Testis (tissue), 2 donors: ENCODE measurements at regions not wholly inside any gene's neighbourhood (a gene's known extent, or its start where the extent isn't known, plus 50 kb on each side); places are given as distances from the start of the nearest gene placed in this dataset.

Source experiments
- DNase-seq: peaks from one replicate; pipeline ENCODE4 v3.0.0-alpha.2; 2019
- H3K27ac ChIP-seq, 2 donors: fragments of 200-600 bp; sonication (generic); one replicate each; pipeline ENCODE4 v1.5.1; 2019
- H3K27me3 ChIP-seq: fragments of 200-600 bp; sonication (generic); one replicate; pipeline ENCODE4 v1.5.1; 2019
- H3K36me3 ChIP-seq: fragments of 200-600 bp; sonication (generic); one replicate; pipeline ENCODE4 v1.5.1; 2017; ENCODE audit warnings: low read depth; ENCODE audit errors: missing control alignments
- H3K4me1 ChIP-seq: fragments of 200-600 bp; sonication (generic); one replicate; pipeline ENCODE4 v1.5.1; 2019
- H3K4me3 ChIP-seq, 2 donors: fragments of 200-600 bp; sonication (generic); one replicate each; pipeline ENCODE4 v1.5.1; 2017 to 2019
- H3K9me3 ChIP-seq: fragments of 200-600 bp; sonication (generic); one replicate; pipeline ENCODE4 v1.5.1; 2017
- CTCF ChIP-seq, 3 experiments: fragments of 450-650 bp in 2 of 3; fragments of 200-600 bp in 1 of 3; sonication (generic) in 1 of 3; IDR thresholded peaks; one replicate each; pipeline ENCODE4 v1.5.1; 2016 to 2019; ENCODE audit warnings: antibody characterized with exemption in 3 of 3, mild to moderate bottlenecking in 2 of 3, moderate library complexity in 1 of 3
- POLR2A ChIP-seq: fragments of 450-650 bp; IDR thresholded peaks from one replicate; pipeline ENCODE4 v1.6.1; 2017; ENCODE audit warnings: antibody characterized with exemption, mild to moderate bottlenecking, moderate library complexity
- WGBS, 2 donors: methylation state at CpG; one replicate each; pipeline ENCODE4 v1.1.5; 2018; 5-methylcytosine and 5-hydroxymethylcytosine counted together
- intact Hi-C: fragments of 100-400 bp; cut with DNase I; formaldehyde crosslinking; loops from one replicate; pipeline ENCODE4 v1.15.1; 2023; ENCODE audit warnings: low total_unique reads

- intact Hi-C loops: no loop called here
- Histone ChIP-seq H3K36me3 (no peaks in the 10 kb centered on the region), H3K4me1 (no peaks in the 10 kb centered on the region), H3K27me3 (no peaks in the 10 kb centered on the region), H3K27ac (no peak overlapping the region), H3K9me3 (no peaks in the 10 kb centered on the region), H3K4me3 (no peak overlapping the region)
- WGBS, 2 donors: 83 to 94% methylated on average over 2 of the region's 2 CpGs
- TF ChIP-seq POLR2A (no peak), CTCF (IDR thresholded peaks at IDR 0.05) (no peak)
- DNase-seq: no peak
These were observed 169.6 kb upstream of the GATB start for GRCh38 chr4:151930372-151930771.

DNA sequence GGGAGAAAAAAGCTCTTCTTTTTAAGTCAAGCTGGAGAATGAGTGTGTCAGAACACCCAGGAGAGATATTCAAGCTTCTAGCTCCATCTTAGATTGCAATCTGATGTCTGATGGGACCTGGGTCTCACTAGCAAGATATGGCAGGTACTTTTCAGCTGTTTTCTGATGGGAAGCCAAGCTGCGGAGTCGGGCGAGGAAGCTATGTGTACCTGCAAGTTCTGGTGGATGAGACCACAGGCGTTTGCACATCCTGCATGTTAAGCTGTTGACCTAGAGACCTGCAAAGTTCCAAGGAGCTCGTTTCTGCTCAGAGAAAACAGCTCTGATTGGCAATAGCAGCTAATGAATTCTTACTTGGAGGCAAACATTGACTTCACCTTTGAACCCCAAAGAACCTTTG lies 167.3 kb upstream of the GATB start:
- 70 to 83% methylated on average over 5 of the region's 5 CpGs for WGBS, 2 donors
- Histone ChIP-seq H3K4me3 (no peak overlapping the region), H3K4me1 (no peaks in the 10 kb centered on the region), H3K27me3 (no peaks in the 10 kb centered on the region), H3K27ac (no peak overlapping the region), H3K9me3 (no peaks in the 10 kb centered on the region), H3K36me3 (no peaks in the 10 kb centered on the region)
- no peak for DNase-seq
- intact Hi-C loops: no loop called here
- TF ChIP-seq CTCF (IDR thresholded peaks at IDR 0.05) (no peak), POLR2A (no peak)

GRCh38 chr4:151922811-151923210 lies 162.0 kb upstream of the GATB start:
- H3K27me3 ChIP-seq: no peaks in the 10 kb centered on the region
- TF ChIP-seq POLR2A: no peak
- TF ChIP-seq CTCF (IDR thresholded peaks at IDR 0.05): no peak
- WGBS, 2 donors: 89 to 91% methylated on average over 5 of the region's 5 CpGs
- H3K36me3 ChIP-seq: no peaks in the 10 kb centered on the region
- intact Hi-C loops: no loop called here
- no peaks in the 10 kb centered on the region for H3K9me3 ChIP-seq
- H3K27ac ChIP-seq: no peak overlapping the region
- no peak for DNase-seq
- H3K4me1 ChIP-seq: no peaks in the 10 kb centered on the region
- no peak overlapping the region for H3K4me3 ChIP-seq

DNA sequence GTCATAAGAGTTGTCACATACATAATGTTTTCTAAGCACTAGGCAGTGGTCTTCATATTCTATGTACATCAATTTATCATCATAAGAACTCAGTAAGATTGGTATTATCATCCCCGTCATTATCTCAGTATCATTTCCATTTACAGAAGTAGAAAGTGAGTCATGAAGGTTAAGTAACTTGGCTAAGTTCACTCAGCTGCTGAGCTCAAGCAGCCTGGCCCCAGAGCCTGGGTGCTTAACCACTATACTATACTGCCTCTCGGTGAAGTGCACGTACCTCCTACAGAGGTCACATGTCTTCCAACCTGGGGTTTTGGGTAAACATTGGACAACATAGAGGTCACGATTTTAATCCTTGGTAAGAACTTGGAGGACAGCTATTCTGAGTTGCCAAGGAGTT lies 161.5 kb upstream of the GATB start:
- Histone ChIP-seq H3K4me3 (no peak overlapping the region), H3K27ac (no peak overlapping the region), H3K36me3 (no peaks in the 10 kb centered on the region), H3K4me1 (no peaks in the 10 kb centered on the region), H3K27me3 (no peaks in the 10 kb centered on the region), H3K9me3 (no peaks in the 10 kb centered on the region)
- WGBS, 2 donors: 77 to 89% methylated on average over 4 of the region's 4 CpGs
- TF ChIP-seq CTCF (IDR thresholded peaks at IDR 0.05) (no peak), POLR2A (no peak)
- intact Hi-C loops: no loop called here
- no peak for DNase-seq

- Histone ChIP-seq H3K4me1 (no peaks in the 10 kb centered on the region), H3K27me3 (no peaks in the 10 kb centered on the region), H3K36me3 (no peaks in the 10 kb centered on the region), H3K27ac (no peak overlapping the region), H3K9me3 (no peaks in the 10 kb centered on the region), H3K4me3 (no peak overlapping the region)
- TF ChIP-seq CTCF (IDR thresholded peaks at IDR 0.05) (no peak), POLR2A (no peak)
- intact Hi-C loops: no loop called here
- 72 to 80% methylated on average over 4 of the region's 4 CpGs for WGBS, 2 donors
- DNase-seq: no peak
These were observed 161.0 kb upstream of the GATB start for GRCh38 chr4:151921811-151922210.
